NCI-H526 (cell line): ENCODE measurements at regions not wholly inside any gene's neighbourhood (a gene's known extent, or its start where the extent isn't known, plus 50 kb on each side); places are given as distances from the start of the nearest gene placed in this dataset.
"Not testable (repeated sequence)": the region's sequence is repeated elsewhere in the genome, so short reads cannot be mapped to it uniquely, and the experiment has no call there.

Experiments
- DNase-seq, 2 experiments: peaks; one replicate each; lab custom pipeline; 2025; lab: John Stamatoyannopoulos, UW

DNA sequence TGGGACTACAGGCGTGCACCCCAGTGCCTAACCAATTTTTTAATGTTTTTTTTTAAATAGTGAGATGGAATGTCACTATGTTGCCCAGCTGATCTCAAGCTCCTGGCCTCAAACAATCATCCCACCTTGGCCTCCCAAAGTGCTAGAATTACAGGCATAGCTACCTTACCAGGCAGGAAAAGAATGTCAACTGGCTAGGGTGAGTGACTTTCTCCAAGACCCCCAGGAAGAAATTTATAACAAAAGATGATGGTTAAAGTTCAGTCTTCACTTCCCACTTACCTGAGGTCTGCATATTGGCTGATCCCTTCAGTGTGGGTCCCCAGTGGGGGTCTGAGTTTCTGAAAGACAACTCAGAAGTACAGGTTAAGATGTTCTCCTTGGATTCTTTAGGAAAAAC is 893.0 kb downstream of the UQCRFS1 start:
- DNase-seq: no peak

DNA sequence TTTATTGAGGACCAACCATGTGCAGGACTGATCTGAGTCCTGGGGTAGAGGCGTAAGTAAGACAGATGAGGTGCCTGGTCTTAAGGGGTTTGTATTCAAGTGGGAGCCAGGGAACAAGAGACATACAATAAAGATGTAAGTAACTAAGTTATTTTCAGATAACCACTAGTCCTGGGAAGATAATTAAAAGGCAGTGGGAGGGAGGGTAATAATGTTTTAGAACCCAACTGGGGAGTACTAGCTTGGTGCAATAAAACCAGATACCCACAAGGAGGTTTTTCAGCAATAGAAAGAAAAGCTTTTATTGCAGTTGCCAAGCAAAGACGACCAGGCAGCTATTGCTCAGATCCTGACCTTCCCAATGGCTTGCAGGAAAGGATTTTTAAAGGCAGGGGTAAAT is 893.7 kb downstream of the UQCRFS1 start:
- DNase-seq: no peak

DNA sequence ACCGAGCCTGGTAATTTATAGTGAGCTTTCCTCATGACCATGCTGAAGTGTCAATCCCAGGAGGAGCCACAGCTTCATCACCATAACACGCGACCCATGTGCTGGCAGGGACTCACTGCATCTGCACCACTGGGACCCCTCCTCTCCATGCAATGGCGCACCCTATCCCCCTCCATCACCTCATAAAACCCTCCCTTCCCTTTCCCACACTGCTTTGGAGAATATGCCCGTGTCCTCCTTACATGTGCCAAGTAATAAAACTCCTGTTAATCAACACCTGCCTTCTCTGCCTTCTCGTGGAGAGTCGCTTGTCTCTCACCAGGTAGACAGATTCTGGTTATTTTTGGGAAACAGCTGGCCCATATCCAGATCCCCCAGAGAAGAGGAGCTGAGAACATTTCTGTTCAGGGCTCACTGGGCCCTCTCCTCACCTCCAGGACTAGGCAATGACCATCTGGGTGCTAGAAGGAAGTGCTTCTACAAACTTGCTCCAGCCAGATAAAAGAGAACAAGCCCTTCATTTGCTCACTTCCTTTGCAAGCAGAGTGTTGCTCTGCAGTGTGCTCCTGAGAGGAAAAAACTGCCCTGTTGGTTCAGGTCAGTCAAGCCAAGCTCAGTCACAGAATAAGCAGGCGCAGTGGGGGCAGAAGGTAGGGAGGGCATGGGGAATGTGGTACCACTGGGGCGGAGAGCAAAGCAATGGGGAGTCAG is 894.3 kb downstream of the UQCRFS1 start:
- DNase-seq: no peak

DNA sequence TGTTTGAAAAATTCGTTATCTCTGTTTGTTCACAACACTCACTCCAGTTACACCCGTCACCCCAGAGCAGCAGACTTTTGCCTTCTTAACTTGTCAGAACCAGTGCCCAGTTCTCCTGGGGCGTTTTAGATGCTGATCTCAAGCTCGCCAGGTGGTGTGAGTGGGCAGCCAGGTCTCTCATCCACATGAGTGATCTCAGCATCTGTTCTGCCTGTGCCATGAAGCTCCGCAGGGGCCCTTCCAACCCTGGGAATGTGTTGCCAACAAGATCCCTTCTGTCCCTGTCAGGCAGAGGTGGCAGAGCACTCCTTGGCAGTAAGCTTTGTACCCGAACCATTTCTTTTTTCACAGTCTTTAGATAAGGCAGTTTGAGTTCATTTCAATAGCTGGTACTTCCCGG is 896.5 kb downstream of the UQCRFS1 start:
- no peak for DNase-seq

DNA sequence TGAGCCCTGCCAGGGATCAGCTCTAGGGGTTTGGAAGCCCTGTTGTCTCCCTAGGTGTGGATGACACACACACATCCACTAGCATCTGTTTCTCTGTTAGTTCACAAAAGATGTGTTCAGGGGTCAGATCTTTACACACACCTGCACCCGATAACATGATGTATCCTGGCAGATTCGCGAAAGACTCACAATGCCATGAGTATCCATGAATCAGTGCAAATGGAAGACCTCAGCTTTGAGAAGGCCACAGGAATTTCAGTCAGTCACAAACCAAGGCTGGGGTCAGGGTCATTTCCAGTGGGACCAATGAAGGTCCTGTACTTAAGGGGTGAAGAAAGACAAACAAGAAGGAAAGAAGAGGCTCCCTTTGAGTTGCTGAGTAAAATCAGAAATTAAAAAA is 898.2 kb downstream of the UQCRFS1 start:
- no peak for DNase-seq

DNA sequence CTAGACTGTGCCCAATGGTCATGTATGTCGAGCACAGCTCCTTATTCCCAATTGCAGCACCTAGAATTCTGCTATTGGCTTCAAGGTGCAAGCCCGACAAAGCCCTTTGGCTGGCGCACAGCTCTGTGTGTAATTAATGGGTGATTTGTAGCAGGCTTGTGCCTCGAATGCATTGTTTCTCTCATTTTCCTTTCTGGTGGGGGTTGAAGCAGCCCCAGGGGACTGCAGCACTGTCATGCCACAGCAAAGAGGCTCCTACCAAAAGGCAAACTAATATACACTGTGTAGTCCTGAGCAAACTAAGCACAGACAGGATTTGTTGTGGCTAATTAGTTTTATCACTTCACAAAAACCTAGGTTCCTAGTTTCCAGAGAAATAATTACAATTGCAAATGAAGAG is 898.7 kb downstream of the UQCRFS1 start:
- no peak for DNase-seq

DNA sequence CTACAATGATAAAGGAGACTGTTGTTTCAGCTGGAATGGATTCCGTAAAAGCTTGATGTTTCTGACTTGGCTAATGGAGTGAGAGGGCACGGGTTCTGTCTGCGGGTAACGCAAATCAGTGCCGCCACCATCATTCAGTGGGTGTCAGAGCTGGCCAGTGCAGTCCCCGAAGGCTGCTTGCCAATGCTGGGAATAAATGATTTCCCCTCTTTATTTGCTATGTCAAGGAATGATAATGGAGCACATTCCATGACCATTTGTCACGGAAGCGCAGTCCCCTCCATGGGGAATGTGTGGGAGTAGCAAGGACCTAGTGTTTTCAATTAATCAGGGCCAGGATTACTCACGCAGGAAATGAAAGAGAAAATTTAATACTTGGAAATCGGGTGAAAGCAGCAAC is 899.3 kb downstream of the UQCRFS1 start:
- no peak for DNase-seq

DNA sequence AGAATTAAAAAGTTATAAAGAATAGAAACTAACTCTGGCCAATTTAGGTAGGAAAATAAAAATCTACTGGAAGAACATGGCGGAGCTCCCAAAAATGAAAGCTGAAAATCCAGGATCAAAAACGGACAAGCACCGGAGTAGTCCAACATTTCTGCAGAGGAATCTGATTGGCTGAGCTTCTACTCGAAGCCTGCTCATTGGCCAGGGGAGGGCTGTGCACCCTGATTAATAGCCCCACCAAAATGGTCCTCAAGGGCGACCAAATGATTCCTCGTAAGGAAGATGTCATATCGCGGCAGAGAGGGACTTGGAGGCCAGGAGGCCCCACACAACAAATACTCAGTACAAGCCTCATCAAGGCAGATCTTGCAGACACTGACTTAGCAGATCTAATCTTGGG is 900.7 kb downstream of the UQCRFS1 start:
- no peak for DNase-seq

DNA sequence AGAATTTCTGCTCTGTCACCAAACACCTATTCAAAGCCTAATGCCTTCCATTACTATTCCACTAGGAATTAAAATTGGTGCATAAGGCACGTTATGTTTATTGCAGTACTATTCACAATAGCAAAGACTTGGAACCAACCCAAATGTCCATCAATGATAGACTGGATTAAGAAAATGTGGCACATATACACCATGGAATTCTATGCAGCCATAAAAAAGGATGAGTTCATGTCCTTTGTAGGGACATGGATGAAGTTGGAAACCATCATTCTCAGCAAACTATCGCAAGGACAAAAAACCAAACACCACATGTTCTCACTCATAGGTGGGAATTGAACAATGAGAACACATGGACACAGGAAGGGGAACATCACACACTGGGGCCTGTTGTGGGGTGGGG is 902.1 kb downstream of the UQCRFS1 start:
- DNase-seq: not testable (repeated sequence)

DNA sequence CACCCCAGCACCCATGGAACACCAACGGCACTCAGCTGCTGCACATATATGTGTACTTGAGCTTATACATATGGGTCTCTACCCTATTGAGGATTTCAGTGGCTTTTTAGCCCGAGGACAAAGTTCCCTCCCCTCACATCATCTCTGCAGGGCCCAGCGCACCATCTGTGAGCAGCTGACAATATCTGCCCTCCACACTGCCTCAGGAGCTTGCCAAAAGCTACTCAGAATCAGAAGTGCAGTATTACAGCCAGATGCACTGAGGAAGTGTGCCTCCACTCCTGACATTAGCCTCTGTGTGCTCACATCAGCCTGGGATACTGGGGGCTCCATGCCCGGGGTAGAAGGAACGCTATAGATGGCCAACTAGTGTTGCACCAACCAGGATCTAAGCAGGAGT is 903.9 kb downstream of the UQCRFS1 start:
- DNase-seq: no peak

DNA sequence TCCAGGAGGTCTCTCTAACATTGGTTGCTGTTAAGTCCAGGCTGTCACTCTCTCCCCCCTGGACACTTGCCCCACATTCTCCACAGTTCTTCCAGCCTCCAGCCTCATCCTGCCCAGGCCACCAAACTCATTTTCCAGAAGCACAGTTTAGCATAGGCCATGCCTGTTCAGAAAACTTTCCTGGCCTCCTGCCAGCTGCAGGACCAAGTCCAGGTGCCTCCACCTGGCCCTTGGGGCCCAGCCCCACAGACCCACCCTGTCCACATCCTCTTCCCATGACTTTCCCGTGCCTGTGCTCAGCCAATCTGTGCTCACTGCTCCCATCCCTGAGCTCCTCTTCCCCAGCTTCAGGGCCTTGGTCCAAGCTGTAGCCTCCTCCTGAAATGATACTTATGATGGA is 905.0 kb downstream of the UQCRFS1 start:
- no peak for DNase-seq

DNA sequence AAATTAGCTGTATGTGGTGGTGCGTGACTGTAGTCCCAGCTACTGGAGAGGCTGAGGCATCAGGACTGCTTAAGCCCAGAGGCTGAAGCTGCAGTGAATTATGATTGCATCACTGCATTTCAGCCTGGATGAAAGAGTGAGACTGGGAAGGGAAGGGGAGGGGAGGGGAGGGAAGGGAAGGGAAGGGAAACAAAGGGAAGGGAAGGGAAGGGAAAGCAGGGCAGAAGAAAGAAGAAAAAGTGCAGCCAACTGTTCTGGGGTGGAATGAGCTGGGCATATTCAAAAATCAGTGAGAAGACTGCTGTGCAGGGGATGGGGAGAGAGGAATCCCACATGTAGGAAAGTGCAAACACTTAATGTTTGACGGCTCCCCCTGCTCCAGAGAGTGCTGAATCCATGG is 905.5 kb downstream of the UQCRFS1 start:
- DNase-seq: no peak

DNA sequence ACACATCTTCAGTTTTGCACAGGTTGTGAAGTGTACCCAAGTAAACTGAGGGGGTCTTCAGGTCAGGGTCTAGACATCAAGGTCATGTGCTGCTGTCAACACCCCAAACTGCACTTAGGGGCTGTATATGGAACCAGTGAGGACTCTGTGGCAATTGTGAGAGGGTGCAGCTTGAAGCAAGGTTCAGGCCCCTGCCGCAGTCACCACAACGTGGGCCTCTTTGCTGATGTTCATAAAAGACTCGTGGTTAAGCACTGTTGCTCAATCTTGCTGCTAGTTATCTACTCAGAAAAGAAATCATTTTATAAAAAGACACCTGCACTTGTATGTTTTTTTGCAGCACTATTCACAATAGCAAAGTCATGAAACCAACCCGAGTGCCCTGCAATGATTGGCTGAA is 907.4 kb downstream of the UQCRFS1 start:
- no peak for DNase-seq

DNA sequence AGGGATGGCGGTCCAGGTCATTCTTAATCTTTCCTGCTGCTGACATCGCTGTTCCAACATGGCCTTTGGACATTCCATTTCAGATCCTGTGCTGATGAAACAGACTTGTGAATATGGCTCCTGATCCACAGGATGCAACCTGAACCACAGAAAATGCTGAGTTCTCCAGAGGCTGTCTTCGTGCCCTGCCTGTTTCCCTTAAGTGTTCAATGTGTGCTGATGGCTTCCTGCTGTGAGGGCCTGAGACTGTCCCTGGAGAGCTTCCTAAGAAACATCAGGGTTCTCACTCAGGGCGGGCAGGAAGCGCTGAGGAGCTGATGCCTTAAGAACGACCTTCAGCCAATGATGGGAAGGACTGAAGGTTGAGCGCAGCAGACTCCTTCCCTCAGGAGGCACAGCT is 909.4 kb downstream of the UQCRFS1 start:
- no peak for DNase-seq

DNA sequence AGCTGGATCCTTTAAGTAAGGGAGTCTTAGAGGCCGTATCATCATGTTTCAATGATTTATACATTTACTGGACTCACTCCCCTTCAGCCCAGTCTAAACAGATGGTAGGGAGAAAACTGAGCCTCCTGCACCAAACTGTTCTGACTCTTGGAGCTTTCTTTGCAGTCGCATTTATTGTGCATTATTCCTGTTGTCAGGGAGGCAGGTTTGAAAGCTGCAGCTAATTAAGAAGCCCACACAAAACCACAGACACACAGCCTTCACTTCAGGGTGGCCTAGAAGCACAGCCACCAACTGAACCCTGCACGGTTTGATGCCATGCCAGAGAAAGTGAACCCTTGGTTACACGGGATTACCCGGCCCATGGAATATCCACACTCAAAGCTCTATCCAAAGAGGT is 911.0 kb downstream of the UQCRFS1 start:
- no peak for DNase-seq

DNA sequence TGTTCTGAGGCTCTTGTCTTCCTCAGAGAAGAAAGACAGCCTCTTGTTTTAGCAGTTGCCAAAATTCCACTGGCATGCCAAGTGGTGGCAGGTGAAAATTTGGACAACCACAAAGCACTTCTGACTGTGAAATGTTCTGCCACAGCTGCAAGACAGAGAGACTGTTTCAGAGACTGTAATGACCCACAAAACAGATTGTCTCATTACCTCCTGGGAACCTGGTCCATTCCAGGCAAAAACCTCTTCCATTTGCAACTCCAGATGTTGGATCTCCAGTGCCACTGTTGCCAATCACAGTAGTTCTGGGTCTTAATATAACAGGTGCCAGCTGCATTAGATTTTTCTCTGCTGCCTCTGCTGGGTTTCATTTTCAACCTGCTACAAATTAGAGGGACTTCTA is 911.5 kb downstream of the UQCRFS1 start:
- DNase-seq: no peak

DNA sequence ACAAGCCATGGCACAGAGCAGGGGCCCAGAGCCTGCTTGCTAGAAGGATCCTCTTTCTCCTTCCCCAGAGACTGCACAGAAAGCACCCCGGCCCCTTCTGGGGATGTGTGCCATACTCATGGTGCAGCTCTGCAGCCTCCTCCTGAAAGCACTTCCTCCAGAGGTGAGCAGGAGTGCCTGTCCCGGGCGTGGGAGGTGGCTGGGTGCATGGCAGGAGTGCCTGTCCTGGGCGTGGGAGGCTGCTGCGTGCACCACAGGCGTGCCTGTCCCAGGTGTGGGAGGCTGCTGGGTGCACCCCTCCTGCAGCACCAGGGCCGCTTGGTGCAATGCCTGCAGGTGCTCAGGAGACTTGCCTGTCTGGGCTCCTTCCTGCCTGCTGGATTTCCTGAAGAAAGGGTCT is 913.3 kb downstream of the UQCRFS1 start:
- no peak for DNase-seq

DNA sequence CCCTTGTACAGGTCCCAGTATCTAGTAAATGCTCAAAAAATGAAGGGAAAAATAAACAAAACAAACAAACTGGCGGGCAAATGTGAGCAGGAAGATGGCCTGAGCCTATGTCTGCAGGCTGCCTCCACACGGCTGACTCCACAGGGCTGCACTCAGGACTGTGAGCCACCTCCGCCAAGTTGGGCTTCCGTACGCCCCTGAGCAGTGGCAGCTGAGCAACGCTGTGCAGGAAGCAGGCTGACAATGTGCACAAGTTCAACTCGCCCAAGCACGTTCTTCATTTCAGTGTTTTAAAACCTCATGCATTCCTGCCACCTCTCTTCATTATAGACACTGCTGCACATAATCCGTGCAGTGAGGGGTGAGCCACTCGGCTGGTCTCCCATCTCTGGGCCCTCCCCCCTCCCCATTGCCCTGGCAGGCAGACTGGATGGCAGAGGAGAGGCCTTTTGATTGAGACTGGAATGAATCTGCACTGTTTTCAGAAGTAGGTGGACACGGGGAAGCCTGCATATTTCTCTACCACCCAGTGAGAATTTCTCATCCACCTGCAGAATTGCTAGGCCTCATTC is 915.3 kb downstream of the UQCRFS1 start:
- DNase-seq: no peak

DNA sequence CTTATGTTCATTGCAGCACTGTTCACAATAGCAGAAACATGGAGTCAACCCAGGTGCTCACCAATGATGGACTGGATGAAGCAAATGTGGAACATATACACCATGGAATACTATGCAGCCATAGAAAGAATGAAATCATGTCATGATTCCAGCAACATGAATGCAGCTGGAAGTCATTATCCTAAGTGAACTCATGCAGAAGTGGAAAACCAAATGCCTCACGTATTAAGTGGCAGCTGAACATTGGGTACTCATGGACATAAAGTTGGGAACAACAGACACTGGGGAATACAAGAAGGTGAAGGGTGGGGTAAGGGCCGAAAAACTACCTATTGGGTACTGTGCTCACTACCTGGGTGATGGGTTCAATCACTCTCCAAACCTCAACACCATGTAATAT is 915.9 kb downstream of the UQCRFS1 start:
- DNase-seq: no peak

DNA sequence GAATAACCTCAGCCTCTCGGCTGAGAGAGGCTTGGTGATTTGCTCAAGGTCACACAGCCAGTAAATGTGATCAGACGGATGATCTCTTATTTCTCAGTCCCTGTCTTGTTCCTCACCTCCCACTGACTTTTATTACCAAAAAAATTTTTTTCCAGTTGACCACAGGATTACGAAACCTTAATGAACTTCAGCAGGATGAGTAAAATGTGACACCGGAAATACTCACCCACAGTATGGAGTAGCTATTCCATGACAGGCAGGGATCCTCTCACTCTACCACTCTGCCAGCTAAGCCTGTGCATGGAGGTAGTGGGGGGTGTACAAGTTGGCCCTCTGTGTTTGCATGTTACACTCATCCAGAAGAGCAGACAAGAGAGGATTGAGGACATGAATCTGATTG is 916.4 kb downstream of the UQCRFS1 start:
- DNase-seq: no peak

DNA sequence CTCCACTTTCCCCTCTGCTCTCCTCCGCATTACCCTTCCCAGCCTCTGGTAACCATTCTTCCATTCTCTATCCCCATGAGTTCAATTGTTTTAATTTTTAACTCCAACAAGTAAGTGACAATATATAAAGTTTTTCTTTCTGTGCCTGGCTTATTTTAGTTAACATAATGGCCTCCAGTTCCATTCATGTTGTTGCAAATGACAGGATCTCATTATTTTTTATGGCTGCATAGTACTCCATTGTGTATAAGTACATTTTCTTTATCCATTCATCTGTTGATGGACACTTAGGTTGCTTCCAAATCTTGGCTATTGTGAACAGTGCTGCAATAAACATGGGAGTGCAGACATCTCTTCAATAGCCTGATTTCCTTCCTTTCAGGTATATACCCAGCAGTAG is 918.0 kb downstream of the UQCRFS1 start:
- DNase-seq: not testable (repeated sequence)

DNA sequence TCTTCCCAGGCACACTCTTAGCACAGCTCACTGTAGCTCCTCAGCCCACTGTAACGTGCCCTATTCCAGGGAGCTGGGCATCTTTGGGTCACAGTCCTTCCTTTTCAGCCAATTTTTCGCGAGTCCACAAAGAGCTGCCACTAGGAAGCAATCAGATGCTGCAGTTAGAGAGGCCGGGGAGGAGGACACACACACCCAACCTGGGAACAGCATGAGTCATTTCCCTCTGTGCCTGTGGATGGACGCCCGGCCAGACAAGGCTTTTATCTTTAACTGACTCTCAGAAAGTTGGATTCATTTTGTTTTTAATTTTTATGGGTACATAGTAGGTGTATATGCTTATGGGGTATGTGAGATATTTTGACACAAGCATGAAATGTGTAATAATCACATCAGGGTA is 918.6 kb downstream of the UQCRFS1 start:
- DNase-seq: no peak

DNA sequence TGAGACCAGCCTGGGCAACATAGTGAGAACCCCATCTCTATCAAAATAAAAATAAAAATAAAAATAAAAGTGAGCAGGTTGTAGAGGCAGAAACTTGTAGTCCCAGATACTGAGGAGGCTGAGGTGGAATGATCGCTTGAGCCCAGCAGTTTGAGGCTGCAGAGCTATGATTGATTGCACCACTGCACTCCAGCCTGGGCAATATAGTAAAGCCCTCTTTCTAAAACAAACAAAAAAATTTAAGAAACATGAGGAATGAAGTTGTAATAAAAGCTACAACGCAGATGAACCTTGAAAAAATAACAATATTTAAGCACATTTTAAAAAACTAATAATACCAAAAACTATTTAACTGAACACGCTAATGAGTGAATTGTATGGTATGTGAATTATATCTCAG is 919.3 kb downstream of the UQCRFS1 start:
- DNase-seq: no peak

DNA sequence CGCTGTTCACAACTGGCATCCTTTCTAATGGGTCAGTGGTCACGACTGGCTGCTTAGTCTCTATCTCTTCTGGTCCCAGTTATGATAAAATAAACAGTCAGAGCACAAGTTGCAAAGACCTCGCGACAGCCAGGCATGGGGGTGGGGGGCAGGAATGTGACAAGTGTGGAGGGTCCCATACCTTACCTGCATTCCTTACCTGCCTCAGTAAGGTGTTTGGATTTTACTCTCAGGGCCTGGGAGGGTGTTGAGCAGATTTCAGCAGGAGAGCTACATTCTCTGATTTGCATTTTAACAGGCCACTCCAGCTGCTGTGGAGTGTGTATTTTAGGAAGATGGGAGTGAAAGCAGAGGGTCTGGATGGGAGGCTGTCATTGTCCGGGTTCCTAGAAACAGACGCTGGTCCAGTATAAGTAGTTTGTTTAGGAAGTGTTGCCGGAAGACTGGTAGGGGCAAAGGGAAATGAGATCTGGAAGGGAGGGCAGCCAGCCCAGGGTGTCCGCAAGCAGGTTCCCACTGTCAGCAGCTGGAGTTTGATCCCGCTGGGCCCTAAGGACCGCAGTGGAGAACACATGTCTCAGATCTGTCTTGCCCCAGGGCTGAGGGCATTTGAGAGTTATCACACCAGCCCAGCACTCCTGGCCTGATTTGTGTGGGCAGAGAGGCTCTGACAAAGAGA is 920.0 kb downstream of the UQCRFS1 start:
- peak; percentile 66 to 81 for DNase-seq
